NCI-H226 (cell line): ENCODE measurements at regions not wholly inside any gene's neighbourhood (a gene's known extent, or its start where the extent isn't known, plus 50 kb on each side); places are given as distances from the start of the nearest gene placed in this dataset.
"Not testable (repeated sequence)": the region's sequence is repeated elsewhere in the genome, so short reads cannot be mapped to it uniquely, and the experiment has no call there.

Experiments
- DNase-seq: peaks from one replicate; pipeline ENCODE4 v3.0.0-alpha.2; 2015

- DNase-seq, result no peak
Measured at GRCh38 chr3:152891678-152892077, 56.7 kb downstream of the P2RY1 start.

DNA sequence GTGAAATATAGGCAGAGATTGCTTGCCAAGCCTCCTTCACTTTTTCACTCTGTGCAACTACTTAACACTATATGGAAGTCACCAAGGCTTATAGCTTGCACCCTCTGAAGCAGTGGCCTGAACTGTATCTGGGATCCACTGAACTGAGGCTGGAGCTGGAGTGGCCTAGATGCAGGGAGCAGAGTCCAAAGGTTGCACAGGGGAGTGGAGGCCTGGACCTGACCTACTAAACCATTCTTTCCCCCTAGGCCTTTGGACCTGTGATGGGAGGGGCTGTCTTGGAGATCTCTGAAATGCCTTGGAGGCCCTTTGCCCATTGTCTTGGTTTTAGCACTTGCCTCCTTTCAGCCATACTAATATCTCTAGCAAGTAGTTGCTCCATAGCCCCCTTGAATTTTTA, 57.5 kb downstream of the P2RY1 start:
- DNase-seq, result no peak

DNA sequence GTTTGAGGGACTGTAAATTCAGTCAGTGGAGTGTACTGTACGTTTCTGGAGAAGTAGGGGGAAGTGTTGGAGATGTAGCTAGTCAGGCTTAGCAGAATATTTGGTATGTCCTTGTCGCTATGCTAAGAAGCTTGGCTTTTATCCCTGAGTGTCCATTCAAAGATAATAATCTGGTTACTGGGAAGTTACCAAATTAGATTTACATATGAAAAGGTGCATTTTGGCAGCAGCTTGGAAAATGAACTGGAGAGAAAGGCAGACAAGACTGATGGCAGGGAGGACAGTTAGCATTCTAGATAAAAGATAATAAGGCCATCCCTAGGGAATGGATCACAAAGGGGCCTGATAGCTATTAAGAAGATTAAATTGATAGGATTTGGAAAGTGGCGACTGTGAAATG, 58.7 kb downstream of the P2RY1 start:
- no peak for DNase-seq

GRCh38 chr3:152899306-152899705, 64.4 kb downstream of the P2RY1 start:
- no peak for DNase-seq

DNA sequence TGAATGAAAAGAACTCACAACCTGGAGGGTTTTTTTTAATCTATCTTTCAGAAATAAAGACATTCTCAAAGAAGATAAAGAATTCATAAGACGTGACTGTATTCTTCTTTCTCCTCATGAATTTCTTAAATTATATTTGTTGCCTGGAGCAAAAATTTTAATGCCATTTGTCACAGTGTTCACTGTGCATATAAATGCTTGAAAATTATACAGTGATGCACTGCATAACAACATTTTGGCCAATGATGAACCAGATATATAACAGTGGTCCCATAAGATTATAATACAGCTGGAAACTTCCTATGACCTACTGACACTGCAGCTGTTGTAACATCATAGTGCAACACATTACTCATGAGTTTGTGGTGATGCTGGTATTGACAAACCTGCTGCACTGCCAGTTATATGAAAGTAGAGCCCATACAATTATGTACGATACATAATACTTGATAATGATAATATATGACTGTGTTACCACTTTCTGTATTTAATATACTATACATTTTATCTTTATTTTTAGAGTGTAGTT, 67.3 kb downstream of the P2RY1 start:
- no peak for DNase-seq

GRCh38 chr3:152905631-152906030, 70.7 kb downstream of the P2RY1 start:
- DNase-seq, result no peak

DNA sequence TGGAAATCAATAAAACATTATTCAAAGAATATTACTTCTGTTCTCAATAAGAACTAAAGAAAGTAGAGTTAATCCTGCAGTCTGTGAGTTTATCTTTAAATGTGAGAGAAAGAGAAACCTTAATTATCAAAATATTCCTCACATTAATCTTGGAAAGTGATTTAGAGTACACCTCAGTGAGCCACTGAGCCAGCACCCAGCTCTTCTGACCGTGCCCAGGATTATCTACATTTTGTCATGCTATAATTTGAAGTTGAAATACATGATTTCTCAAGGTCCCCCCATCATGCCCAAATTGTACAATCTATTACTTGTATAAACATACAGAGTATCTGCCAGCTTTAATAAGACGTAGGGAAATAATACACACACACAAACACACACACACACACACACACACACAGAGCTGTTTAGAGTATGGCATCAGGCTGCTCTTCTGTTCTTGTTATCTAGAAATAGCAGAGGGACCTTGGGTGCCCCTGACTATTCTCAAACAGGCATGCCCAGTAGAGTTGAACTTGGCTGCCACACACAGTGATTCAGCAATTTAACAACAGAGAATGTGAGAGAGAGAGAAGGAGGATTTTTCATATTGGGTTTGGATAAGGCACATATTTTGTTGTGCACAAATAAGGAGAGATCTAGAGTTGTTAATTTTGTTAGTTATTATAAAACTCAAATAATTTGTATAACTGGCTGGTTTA, 74.4 kb downstream of the P2RY1 start:
- DNase-seq, result peak; percentile 9

GRCh38 chr3:152910211-152910610, 75.3 kb downstream of the P2RY1 start:
- DNase-seq, result no peak

- no peak for DNase-seq
Measured at GRCh38 chr3:152910966-152911365, 76.0 kb downstream of the P2RY1 start.

GRCh38 chr3:152914743-152915142, 79.8 kb downstream of the P2RY1 start:
- DNase-seq, result not testable (repeated sequence)

- no peak for DNase-seq
Measured at GRCh38 chr3:152915695-152916094, 80.8 kb downstream of the P2RY1 start.

- DNase-seq, result no peak
Measured at GRCh38 chr3:152916753-152917279, 81.9 kb downstream of the P2RY1 start.

DNA sequence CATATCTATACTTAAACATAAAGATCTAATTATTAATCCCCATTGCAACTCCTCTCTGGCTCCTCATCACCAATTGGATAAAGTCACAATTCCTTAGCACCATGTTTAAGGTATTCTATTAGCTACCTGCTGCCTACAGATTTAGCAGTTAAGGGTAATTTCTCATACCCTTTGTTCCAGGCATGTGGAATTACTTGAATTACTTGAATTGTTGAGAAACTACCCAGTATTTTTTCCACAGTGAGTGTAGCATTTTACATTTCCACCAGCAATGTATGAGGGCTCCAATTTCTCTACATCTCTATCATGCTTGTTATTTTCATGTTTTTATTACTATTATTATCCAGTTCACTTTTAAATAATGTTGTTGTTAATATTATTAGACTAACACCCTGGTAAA, 86.4 kb downstream of the P2RY1 start:
- no peak for DNase-seq

GRCh38 chr3:152922554-152922953, 87.6 kb downstream of the P2RY1 start:
- DNase-seq, result peak; percentile 26

- DNase-seq, result no peak
Measured at GRCh38 chr3:152927131-152927530, 92.2 kb downstream of the P2RY1 start.

GRCh38 chr3:152930516-152930915, 95.6 kb downstream of the P2RY1 start:
- DNase-seq, result no peak

DNA sequence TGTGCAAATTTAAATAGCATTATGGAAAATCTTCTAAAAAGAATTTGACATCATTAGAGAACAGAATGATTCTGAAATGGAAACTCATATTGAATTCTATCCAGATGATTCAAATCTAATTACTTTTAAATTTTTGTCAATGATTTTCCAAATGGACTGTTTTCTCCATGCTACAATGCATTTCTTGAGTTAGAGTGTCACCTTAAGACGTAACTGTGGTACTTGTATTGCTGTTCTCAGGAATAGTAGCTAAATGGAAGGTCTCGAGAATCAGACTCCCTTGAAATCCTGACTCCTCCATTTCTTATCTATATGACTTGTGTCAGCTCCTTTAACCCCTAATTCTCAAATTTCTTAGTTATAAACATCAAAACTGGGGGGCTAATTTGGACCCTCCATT, 102.3 kb downstream of the P2RY1 start:
- DNase-seq, result no peak

DNA sequence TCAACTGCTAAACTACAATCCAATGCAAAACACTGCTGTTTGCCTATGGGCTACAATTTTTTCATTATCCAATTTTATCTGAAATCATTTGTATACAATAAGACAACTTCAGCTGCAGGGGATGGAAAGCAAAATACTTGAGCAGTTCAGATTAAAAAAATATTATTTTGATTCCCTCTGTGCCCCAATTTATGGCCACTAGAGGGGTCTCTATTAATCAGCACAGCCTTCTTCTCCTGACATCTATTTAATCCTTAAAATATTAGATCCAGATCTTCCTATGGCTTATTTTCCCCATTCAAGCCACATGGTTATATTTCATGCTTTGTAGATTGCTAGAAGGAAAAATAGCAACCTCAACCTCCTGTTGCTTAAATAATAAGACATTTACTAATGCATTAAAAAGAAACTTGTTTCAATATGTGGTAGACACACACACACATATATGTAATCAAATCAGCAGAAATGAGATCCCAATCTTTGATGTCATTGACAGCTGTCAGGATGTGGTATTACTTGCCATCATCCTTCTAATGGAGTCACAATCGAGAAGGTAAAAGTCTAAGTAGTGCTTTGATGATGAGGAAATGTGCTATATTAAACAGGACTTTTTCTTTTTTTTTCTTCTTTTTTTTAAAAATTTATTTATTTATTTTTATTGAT, 104.2 kb downstream of the P2RY1 start:
- no peak for DNase-seq

DNA sequence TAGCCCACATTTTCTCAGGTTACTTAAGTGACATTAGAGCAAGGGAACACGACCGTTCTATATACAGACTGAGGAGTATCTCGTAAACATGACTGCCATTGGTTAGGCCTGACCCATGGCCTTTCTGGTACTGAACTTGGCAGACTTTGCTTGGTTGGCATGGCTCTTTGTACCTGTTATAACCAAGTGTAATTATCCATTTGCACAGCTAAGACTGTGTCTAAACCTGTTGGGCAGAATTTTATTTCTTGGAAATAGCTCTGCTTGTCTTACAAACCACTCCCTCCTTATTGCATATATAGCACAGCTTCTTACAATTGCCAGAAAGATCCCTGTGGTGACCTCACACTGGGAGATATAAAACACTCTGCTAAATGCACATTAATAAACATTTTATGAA, 106.9 kb downstream of the P2RY1 start:
- DNase-seq, result no peak

DNA sequence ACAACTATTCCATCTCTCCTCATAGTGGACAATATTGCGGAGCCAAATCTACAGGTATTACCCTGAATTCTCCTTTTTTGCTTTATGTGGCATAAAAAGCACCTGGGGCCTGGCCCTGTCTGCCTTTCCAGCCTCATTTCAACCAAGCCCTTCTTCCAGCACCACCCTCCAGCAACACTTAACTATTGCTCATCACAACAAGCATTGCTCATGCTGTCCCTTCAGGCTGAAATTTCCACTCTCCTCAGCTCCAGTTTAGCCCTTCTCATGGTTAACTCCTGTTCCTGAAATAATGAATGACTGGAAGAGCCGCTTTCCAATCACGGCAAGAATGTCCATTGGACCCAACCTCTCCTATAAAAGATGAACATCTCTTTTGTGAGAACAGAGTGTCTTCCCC, 107.4 kb downstream of the P2RY1 start:
- peak; percentile 12 for DNase-seq

DNA sequence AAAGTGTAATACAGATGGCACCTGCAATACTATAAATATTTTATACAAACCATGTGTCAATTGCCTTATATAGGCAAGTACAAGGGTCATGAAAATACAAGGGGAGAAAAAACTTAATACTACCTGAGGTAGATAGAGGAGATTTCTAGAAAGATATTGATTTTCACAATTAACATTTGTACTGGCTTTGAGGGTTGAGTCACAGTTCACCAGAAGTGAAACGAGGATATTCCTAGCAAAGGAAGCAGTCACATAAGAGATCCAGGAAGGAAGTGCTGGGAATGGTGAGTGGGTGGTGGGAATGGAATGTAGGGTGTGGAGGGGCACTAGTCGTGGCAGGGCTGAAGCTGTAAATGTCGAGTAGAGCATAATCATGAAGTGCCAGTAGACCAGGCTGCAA, 108.7 kb downstream of the P2RY1 start:
- DNase-seq, result peak; percentile 18

GRCh38 chr3:152944671-152945070, 109.7 kb downstream of the P2RY1 start:
- no peak for DNase-seq

- no peak for DNase-seq
Measured at GRCh38 chr3:152945556-152945955, 110.6 kb downstream of the P2RY1 start.

- no peak for DNase-seq
Measured at GRCh38 chr3:152957491-152957890, 122.6 kb downstream of the P2RY1 start.
